Motor neuron (in vitro differentiated cells): ENCODE measurements at regions not wholly inside any gene's neighbourhood (a gene's known extent, or its start where the extent isn't known, plus 50 kb on each side); places are given as distances from the start of the nearest gene placed in this dataset.
"Not testable (repeated sequence)": the region's sequence is repeated elsewhere in the genome, so short reads cannot be mapped to it uniquely, and the experiment has no call there.

Experiments
- ATAC-seq, 8 experiments: fragments of 200-7000 bp; cut with Tn5 transposase; replicated peaks in 6 of 8; 2 replicates each; pipeline ENCODE4 v1.8.0; 2021; ENCODE audit warnings: mild to moderate bottlenecking in 8 of 8, moderate library complexity in 8 of 8
- H3K27ac ChIP-seq, 2 donors: fragments of 250-450 bp; sonication (Bioruptor Pico); 2 replicates each; pipeline ENCODE4 v1.9.0; 2021; ENCODE audit warnings: antibody characterized with exemption in 2 of 2, mild to moderate bottlenecking in 2 of 2, moderate library complexity in 1 of 2
- H3K4me1 ChIP-seq, 2 donors: fragments of 250-450 bp; sonication (Bioruptor Pico); replicated peaks in 1 of 2; 2 replicates each; pipeline ENCODE4 v1.6.1; 2021; ENCODE audit warnings: antibody characterized with exemption in 2 of 2, mild to moderate bottlenecking in 2 of 2, moderate library complexity in 1 of 2
- H3K4me3 ChIP-seq, 5 donors: fragments of 250-450 bp; sonication (Bioruptor Pico); 2 replicates each; pipeline ENCODE4 v1.9.0; 2021; ENCODE audit warnings: antibody characterized with exemption in 5 of 5, mild to moderate bottlenecking in 5 of 5, moderate library complexity in 4 of 5
- WGBS, 10 experiments: fragments of 450-650 bp; shearing (Covaris generic); methylation state at CpG; one replicate each; pipeline ENCODE4 v1.0.0; 2022; 5-methylcytosine and 5-hydroxymethylcytosine counted together
- in situ Hi-C, 9 experiments: fragments of 400-800 bp; cut with MboI; loops; one replicate each; pipeline ENCODE4 v1.15.0; 2021; ENCODE audit warnings: low sequenced_read_pairs in 9 of 9, low pct_unique_long_range_greater_than_20kb in 2 of 9; ENCODE audit not compliant: unreplicated experiment in 9 of 9

DNA sequence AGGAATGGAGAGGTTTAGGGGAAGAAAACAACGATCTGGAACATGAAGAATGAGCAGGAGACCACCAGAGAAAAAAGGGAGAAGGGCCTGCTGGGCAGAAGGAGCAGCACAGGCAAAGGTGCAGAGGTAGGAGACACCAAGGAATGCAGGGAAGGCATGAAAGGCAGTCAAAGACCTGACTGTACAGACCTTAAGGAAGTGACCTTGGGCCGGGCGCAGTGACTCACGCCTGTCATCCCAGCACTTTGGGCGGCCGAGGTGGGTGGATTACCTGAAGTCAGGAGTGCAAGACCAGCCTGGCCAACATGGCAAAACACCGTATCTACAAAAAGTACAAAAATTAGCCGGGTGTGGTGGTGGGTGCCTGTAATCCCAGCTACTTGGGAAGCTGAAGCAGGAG lies 157.7 kb upstream of the ATP10A start:
- H3K4me3 ChIP-seq = no peak overlapping the region
- H3K27ac ChIP-seq = no peak overlapping the region
- no peaks in the 10 kb centered on the region for H3K4me1 ChIP-seq
- ATAC-seq = no peak
- 33 to 94% (median 81%) methylated on average over 1 to 7 of the region's 8 CpGs; no CpG with 5 or more reads in 6 of the 10 experiments for WGBS, 10 experiments
- in situ Hi-C loops = no loop called here

DNA sequence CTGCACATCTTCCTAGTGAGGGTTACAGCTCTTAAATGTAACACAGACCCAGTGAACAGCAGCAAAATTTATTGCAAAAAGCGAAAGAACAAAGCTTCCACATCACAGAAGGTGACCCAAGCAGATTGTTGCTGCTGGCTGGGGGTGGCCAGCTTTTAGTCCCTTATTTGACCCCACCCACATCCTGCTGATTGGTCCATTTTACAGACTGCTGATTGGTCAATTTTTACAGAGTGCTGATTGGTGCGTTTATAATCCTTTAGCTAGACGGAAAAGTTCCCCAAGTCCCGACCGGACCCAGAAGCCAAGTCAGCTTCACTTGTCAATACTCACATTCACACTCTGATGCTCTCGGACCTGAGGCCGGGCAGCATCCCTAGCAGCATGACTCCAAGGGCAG lies 154.5 kb upstream of the ATP10A start:
- Histone ChIP-seq H3K27ac (no peak overlapping the region), H3K4me3 (no peak overlapping the region), H3K4me1 (no peaks in the 10 kb centered on the region)
- in situ Hi-C loops = no loop called here
- WGBS, 10 experiments = 53 to 96% (median 89%) methylated on average over 1 to 5 of the region's 7 CpGs; no CpG with 5 or more reads in 4 of the 10 experiments
- no peak for ATAC-seq

DNA sequence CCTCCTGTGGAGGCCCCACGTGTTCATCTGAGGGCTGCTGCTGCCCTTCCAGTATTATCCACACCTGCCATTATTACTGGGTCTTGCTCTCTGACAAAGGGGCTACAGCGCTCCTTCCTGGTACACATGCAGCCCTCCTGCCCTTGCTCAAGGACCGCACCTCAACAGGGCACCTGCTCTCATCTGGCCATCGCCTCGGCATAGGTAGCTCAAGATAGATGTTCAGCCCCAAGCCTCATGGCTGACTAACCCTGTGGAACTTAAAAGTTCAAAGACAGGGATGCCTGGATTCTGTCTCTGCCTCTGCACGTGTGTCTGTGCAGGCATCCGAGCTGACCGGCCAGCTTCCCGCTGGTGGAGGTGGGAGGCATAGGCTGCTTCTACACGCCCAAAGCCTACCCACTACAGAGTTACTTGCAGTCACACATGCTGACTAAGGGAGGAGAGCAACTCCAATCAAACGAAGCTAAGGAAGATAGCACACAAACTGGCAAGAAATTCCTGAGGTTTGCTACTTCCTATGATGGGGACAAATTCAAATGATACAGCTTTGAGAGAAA lies 152.5 kb upstream of the ATP10A start:
- ATAC-seq = no peak
- no peaks in the 10 kb centered on the region for H3K4me1 ChIP-seq
- 3 to 93% (median 57%) methylated on average over 1 to 10 of the region's 11 CpGs; no CpG with 5 or more reads in 2 of the 10 experiments for WGBS, 10 experiments
- in situ Hi-C loops = no loop called here
- H3K27ac ChIP-seq = no peak overlapping the region
- H3K4me3 ChIP-seq = no peak overlapping the region

DNA sequence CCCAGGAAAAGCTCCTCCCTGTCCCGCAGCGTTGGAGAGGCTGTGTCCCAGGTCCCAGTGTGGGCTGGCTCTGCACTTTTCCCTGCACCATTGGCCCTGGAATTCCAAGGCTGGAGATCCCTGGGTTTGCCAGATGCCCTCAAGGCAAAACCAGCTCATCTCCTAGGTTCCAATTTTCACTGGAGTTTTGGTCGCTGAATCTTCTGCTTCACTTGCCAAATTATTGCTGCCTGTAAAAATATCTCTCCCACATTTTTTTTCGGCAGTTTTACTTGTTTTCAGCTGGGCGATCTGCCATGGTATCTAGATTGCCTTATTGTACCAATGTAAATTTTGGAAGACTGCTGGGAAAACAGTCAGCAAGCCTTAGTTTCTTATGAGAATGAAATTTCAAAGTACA lies 150.9 kb upstream of the ATP10A start:
- ATAC-seq = no peak
- H3K4me3 ChIP-seq = no peak overlapping the region
- H3K27ac ChIP-seq = no peak overlapping the region
- H3K4me1 ChIP-seq = no peaks in the 10 kb centered on the region
- in situ Hi-C loops = no loop called here
- WGBS, 10 experiments = 21 to 93% (median 80%) methylated on average over 1 to 5 of the region's 5 CpGs; no CpG with 5 or more reads in 1 of the 10 experiments

DNA sequence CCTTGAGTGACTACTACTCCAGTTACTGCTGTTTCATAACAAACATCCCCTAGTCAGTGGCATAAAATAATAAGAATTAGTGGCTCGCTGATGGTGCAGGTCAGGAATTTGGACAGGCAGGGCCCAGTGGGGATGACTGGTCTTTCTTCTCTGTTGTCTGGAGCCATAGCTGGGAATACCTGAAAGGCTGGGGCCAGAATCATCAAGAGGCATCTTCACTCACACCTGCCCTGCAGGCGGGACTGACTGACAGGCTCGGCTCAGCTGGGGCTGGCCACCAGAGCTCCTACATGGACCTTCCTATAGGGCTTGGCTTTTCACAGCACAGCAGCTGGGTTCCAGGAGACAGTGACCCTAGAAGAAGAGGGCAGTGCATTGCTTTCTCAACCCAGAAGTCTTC lies 148.8 kb upstream of the ATP10A start:
- in situ Hi-C loops = no loop called here
- WGBS, 10 experiments = 36 to 100% (median 91%) methylated on average over 1 to 3 of the region's 3 CpGs; no CpG with 5 or more reads in 4 of the 10 experiments
- ATAC-seq = no peak
- Histone ChIP-seq H3K27ac (no peak overlapping the region), H3K4me3 (no peak overlapping the region), H3K4me1 (no peaks in the 10 kb centered on the region)

DNA sequence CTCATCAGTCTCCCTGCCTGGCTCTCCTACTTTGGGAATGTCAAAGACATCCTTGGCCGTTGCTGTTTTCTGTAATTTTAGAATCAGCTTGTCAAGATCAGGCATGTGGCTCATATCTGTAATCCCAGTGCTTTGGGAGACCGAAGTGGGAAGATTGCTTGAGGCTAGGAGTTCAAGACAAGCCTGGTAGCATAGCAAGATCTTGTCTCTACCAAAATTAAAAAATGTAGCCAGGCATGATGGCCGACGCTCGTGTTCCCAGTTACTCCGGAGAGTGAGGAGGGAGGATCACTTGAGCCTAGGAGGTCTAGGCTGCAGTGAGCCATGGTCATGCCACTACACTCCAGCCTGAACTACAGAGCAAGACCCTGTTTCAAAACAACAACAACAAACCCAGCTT lies 144.0 kb upstream of the ATP10A start:
- no peak overlapping the region for H3K27ac ChIP-seq
- H3K4me3 ChIP-seq = no peak overlapping the region
- ATAC-seq = no peak
- in situ Hi-C loops = no loop called here
- WGBS, 10 experiments = 27 to 100% (median 87%) methylated on average over 2 to 6 of the region's 6 CpGs; no CpG with 5 or more reads in 3 of the 10 experiments
- H3K4me1 ChIP-seq = no peaks in the 10 kb centered on the region

DNA sequence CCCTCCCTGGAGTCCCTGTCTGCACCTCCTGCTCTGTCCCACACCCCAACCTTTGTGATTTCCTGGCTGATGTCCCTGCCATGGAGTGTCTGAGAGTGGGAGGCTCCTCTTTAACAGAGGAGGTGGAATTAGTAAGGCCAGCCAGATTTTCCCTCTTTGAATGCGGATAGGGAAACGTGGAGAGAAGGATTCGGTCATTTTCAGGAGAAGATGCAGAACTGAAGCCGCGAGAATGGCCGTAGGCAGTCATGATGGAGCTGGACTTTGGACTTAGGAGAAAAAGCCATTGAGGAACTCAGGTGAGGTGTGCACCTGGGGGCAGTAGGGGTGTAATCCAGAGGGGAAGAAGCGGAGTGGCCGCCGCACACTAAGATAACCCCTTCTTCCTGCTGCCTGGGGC lies 138.1 kb upstream of the ATP10A start:
- no peak for ATAC-seq
- 0 to 100% (median 92%) methylated on average over 1 to 8 of the region's 9 CpGs; no CpG with 5 or more reads in 3 of the 10 experiments for WGBS, 10 experiments
- no peak overlapping the region for H3K27ac ChIP-seq
- no peak overlapping the region for H3K4me3 ChIP-seq
- in situ Hi-C loops = no loop called here
- H3K4me1 ChIP-seq = no peaks in the 10 kb centered on the region

DNA sequence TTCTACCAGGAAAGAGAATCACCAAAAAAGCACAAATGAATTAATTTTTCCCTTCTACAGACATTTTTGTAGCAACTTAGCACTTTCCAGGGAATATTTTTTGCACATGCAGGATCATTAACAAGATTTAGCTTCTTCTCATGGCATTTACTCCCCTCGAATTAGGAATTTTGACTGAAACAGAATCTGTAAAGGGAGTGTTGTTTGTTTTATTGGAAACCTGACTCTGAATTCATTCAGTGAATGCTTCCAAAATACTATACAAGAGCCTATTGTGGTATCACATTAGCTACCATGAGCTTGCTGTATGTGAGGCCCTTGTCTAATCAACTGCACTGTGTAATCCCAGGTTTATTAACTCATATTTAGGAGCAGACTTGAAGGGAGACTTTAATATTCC lies 130.4 kb upstream of the ATP10A start:
- in situ Hi-C loops = no loop called here
- 0 to 100% (median 71%) methylated on average over 1 of the region's 1 CpG; no CpG with 5 or more reads in 1 of the 10 experiments for WGBS, 10 experiments
- no peak for ATAC-seq
- peaks cover 0 to 2% of the 10 kb centered on the region in 2 donors for H3K4me1 ChIP-seq
- no peak overlapping the region for H3K4me3 ChIP-seq
- H3K27ac ChIP-seq = no peak overlapping the region

DNA sequence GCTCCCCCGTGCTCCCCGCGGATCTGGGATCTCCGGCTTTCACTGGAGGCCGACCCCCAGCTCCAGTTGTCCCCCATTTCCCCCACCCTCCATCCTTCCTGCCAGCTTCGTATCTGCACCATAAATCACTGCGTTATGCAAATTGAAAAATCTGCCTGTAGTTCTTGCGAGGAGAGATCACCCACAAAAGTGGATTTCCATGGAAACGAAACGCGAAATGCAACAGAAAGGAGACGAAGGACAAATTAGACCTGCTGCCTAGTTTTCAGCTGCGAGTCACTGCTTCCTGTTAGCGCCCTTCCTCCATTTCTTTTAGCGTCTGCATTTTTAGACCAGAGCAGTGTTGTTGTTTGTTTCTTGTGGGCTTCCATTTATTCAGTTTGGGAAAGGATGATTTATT lies 127.1 kb upstream of the ATP10A start:
- no peak overlapping the region for H3K4me3 ChIP-seq
- H3K27ac ChIP-seq = no peak overlapping the region
- 63 to 100% (median 90%) methylated on average over 1 to 9 of the region's 15 CpGs; no CpG with 5 or more reads in 3 of the 10 experiments for WGBS, 10 experiments
- in situ Hi-C loops = no loop called here
- peaks cover 4 to 13% of the 10 kb centered on the region in 2 donors for H3K4me1 ChIP-seq
- ATAC-seq = peak in 1 of 8 experiments; percentile 34

DNA sequence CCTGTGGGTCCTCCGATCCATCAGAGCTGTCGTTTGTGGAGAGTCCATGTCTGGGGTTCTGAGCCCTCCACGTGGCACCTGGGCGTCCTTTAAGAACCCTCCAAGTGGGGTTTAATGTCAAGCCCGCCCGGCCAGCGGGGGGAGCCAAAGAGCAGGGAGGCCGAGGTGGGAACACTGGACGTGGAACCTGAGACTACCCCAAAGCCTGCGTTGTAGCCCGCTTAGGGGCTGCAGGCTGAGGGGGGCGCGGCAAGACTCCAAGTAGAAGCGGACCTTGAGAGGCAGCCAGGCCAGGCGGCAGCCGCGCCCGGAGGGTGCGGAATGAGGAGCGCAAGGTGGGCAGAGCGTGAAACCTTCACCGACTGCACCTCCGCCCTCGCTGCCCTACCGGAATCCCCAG lies 126.2 kb upstream of the ATP10A start:
- Histone ChIP-seq H3K4me1 (peaks cover 11 to 18% of the 10 kb centered on the region in 2 donors), H3K4me3 (no peak overlapping the region), H3K27ac (no peak overlapping the region)
- ATAC-seq = no peak
- in situ Hi-C loops = no loop called here
- WGBS, 10 experiments = 93 to 100% (median 99%) methylated on average over 3 to 11 of the region's 25 CpGs; no CpG with 5 or more reads in 6 of the 10 experiments

DNA sequence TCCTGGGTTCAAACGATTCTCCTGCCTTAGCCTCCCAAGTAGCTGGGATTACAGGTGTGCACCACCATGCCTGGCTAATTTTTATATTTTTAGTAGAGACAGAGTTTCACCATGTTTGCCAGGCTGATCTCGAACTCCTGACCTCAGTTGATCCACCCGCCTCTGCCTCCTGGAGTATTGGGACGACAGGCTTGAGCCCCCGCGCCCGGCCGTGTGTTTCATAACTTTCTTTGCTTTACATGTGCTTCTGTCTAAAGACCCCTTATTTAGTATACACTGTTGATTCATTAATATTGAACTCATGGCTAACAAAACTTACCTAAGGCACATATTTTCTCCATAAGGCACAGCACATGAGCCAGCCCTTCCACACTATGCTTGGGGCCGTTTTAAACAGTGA lies 125.6 kb upstream of the ATP10A start:
- in situ Hi-C loops, ATAC-seq: not testable (repeated sequence)
- WGBS, 10 experiments = 60 to 98% (median 82%) methylated on average over 1 to 8 of the region's 9 CpGs; no CpG with 5 or more reads in 2 of the 10 experiments

DNA sequence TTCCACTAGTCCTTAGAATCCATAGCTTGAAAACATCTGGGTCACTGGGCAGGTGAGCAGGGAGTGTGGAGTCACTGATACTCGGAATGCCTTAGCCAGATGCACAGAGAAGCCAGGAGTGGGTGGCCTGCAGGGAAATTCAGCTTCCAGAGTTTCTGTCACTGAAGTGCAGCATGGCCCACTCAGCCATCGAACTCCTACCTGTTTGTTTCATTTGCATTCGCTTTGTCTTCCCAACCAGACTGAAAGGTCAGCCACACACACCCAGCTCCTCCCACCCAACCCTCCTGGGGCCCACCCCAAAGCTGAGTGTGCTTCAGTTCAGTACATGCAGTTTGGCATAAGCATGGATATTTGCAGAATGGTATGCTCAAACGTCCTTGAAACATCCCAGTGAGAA lies 124.5 kb upstream of the ATP10A start:
- WGBS, 10 experiments = 0 to 80% (median 44%) methylated on average over 1 to 3 of the region's 4 CpGs; no CpG with 5 or more reads in 4 of the 10 experiments
- in situ Hi-C loops = no loop called here
- ATAC-seq = no peak
- Histone ChIP-seq H3K4me1 (peaks cover 11 to 18% of the 10 kb centered on the region in 2 donors), H3K27ac (no peak overlapping the region), H3K4me3 (no peak overlapping the region)

More for the DNA sequence above, 125.6 kb upstream of the ATP10A start:
- H3K4me3 ChIP-seq, H3K27ac ChIP-seq: not testable (repeated sequence)
- peaks cover 11 to 18% of the 10 kb centered on the region in 2 donors for H3K4me1 ChIP-seq

DNA sequence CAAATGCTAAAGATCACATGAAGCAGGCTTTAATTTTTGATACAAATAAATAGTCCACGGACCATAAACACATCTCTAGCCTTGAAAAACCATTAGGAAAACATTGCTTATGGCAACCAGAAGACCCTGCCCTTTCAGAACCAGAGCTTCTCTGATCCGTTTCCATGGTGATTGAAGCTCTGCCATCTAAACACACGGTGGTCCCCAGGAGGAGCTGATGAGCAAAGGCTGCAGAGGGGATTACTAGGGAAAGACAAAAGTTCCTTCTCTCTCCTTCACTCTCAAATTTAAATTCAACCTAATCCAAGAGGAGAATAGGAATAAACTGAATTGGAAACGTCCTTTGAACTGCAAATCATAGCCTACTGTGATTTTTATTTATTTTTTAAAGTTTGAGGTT lies 122.0 kb upstream of the ATP10A start:
- 0 to 41% (median 6%) methylated on average over 1 to 4 of the region's 4 CpGs for WGBS, 10 experiments
- Histone ChIP-seq H3K4me1 (peaks cover 11 to 16% of the 10 kb centered on the region in 2 donors), H3K4me3 (no peak overlapping the region), H3K27ac (no peak overlapping the region)
- in situ Hi-C loops = no loop called here
- peak in 5 of 8 experiments; percentile 23 to 63 (median 43) for ATAC-seq

DNA sequence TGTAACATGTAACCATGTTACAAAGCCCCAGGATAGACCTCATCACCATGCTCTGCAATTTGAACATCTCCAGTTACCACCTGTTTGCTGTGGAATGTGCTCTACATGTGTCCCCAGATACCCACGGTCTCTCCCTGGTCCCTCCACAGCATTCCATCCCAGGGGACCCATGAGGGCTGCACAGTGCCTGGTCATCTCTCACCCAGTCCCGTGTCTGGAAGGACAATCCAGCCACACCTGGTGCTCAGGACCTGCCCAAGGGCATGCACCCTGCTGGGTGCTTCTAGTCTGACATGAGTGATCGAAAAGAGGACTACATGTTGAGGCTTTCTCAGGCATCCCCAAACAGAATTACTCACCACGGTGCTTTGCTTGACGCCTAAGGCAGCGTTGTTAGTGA lies 119.6 kb upstream of the ATP10A start:
- no peak overlapping the region for H3K27ac ChIP-seq
- in situ Hi-C loops = no loop called here
- ATAC-seq = no peak
- H3K4me1 ChIP-seq = peaks cover 11 to 14% of the 10 kb centered on the region in 2 donors
- WGBS, 10 experiments = 0 to 100% (median 56%) methylated on average over 1 to 5 of the region's 6 CpGs; no CpG with 5 or more reads in 4 of the 10 experiments
- H3K4me3 ChIP-seq = no peak overlapping the region
